NCI-H2227 treated with DMSO at 0.1 percent for 48 hours (cell line): ENCODE measurements at regions not wholly inside any gene's neighbourhood (a gene's known extent, or its start where the extent isn't known, plus 50 kb on each side); places are given as distances from the start of the nearest gene placed in this dataset.
"Not testable (repeated sequence)": the region's sequence is repeated elsewhere in the genome, so short reads cannot be mapped to it uniquely, and the experiment has no call there.

ENCODE experiments used
- DNase-seq: peaks from one replicate; lab custom pipeline; 2025; lab: John Stamatoyannopoulos, UW

DNA sequence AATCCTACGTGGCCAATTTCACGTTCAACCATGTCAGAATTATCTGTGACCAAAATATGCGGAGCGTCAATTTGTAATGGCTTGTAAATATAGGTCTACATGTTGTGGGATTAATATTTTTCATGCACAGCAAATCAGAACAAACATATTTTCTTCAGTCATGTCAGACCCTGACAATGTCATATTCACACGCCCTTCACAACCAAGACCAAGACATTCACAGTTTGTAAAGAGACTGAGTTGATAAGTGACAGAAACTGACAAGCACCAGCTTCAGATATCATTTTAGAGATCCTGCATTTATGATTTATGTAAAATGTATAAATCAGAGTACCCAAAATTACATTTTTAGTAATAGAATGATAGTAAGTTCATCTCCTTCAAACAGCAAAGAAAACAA lies 57.3 kb upstream of the NOVA1 start:
- DNase-seq: no peak

- DNase-seq: no peak
These were observed 65.7 kb upstream of the NOVA1 start for GRCh38 chr14:26663506-26663905.

- not testable (repeated sequence) for DNase-seq
These were observed 81.0 kb upstream of the NOVA1 start for GRCh38 chr14:26678732-26679420.

- no peak for DNase-seq
These were observed 87.6 kb upstream of the NOVA1 start for GRCh38 chr14:26685401-26685800.

- DNase-seq: no peak
These were observed 89.5 kb upstream of the NOVA1 start for GRCh38 chr14:26687301-26687837.

- DNase-seq: no peak
These were observed 96.7 kb upstream of the NOVA1 start for GRCh38 chr14:26694521-26694920.

DNA sequence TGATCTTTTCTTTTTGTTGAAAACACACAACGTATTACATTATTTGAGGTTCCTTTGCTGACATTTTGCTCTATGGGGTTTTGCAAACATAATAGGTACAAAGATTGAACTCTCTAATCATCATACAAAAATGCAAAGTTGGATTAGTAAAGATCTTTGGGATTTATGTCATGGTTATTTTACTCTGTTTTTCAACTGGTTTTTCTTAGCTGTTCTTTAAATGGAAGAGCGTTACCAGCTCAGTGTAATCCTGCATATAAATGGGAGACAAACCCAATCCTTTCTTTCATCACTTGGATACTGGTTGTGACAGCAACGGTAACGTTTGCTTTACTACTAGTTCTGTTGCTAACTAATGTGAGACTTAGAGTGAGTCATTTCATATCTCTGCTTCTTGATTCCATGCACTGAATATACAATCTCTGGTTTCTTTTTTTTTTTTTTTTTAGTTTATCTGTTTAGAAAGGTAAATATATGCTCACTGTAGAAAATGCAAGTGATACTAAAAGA lies 104.9 kb upstream of the NOVA1 start:
- DNase-seq: no peak

GRCh38 chr14:26703686-26704366 lies 106.0 kb upstream of the NOVA1 start:
- no peak for DNase-seq

GRCh38 chr14:26707234-26707633 lies 109.4 kb upstream of the NOVA1 start:
- no peak for DNase-seq

DNA sequence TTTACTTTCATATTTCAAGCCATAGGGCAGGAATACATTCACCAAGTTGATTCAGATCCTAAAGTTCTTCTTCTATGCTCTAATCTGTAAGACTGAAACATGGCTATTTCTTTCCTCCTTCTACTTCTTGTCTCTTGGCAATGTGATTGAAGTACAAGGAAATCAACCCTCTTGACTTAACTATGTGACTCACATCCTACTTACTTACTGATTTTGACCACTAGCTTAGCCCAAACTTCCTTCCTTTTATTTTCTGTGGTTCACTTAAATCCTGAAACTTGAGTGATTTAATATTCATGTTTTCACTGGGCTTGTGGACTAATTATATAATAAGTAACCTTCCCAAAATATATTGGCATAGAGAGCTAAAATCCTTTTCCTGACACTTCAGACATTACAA lies 111.2 kb upstream of the NOVA1 start:
- DNase-seq: no peak

DNA sequence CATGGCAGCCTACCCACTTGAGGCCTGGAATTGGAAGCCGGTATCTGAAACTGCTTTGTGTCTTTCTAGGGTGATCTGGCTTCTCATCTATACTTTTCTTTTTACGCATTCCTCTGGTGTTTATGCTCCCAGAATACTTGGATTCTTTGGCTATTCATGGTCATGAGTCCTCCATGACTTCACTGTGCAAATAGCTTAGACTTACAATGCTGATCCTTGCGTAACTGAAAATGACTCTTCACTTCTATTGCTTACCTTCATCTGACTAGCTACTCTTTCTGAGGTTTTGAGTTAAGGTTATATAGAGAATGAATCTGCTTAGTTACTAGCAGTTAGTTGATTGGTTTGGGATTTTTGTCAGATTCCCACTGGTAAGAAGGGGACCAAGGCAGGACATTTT lies 121.7 kb upstream of the NOVA1 start:
- no peak for DNase-seq

GRCh38 chr14:26722258-26722657 lies 124.4 kb upstream of the NOVA1 start:
- no peak for DNase-seq

- no peak for DNase-seq
These were observed 132.0 kb upstream of the NOVA1 start for GRCh38 chr14:26729851-26730250.

DNA sequence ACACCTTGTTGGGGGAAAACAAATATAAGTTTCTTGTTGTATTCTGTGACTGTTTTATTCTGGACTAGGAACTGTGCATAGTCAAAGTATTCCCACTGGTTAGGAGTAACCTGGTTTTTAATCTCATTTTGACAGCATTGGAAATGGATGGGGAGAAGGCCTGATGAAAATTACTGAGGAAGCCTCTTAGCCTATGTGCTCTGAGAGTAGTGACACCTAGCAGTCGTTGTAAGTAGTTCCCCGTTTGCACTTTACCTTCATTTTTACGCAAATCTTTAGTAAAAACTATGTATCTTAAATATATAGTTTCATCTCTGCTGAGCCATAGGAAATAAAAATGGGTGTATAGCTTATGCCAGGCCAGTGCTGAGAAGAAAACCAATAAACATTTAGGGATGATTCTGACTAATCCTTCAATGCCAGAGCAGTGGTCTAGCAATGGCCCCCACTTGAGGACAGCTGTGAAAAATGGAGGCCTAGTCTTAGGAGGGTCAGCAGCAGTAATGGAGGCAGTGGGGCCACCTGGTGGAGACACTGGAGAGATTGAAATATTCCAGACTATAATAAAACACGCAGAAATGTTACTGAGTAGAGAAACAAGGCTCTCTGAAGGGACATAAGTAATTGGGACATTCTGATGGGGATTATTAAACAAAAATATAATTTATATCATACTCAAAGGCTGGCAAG lies 133.2 kb upstream of the NOVA1 start:
- peak; percentile 10 for DNase-seq

DNA sequence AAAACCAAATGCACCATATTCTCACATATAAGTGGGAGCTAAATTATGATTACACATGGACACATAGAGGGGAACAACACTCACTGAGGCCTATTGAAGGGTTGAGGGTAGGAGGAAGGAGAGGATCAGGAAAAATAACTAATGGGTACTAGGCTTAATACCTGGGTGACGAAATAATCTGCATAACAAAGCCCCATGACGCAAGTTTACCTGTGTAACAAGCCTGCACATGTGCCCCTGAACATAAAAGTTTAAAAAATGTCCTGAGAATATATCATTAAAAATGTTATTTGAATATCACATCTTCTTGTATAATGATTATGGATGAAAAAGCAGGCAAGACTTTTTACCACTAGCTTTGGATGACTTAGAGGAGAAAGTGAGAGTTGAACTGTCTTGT lies 138.0 kb upstream of the NOVA1 start:
- no peak for DNase-seq

GRCh38 chr14:26738571-26738970 lies 140.7 kb upstream of the NOVA1 start:
- no peak for DNase-seq

DNA sequence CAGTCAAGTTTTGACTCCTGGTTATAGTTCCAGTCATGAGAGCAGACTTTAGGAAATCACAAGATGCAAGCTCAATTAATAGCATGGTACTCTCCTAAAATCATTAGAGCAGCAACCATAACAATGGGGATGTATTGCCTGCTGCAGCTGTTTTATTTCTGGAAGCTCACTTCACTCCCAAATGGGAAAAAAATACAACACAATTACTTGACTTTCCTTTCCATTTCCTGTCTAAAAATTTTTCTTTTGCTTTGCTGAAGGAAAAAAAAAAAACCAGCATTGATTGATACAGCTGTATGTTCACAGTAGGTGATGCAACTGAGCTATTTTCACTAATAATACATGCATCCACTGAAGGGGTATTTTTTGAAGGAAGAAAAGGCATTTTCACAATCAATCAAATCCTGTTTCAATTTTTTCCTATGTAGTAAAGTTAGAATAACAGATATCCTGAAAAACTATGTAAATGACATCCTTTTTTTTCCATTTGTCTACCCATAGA lies 143.9 kb upstream of the NOVA1 start:
- DNase-seq: no peak

GRCh38 chr14:26743284-26743683 lies 145.5 kb upstream of the NOVA1 start:
- DNase-seq: no peak

DNA sequence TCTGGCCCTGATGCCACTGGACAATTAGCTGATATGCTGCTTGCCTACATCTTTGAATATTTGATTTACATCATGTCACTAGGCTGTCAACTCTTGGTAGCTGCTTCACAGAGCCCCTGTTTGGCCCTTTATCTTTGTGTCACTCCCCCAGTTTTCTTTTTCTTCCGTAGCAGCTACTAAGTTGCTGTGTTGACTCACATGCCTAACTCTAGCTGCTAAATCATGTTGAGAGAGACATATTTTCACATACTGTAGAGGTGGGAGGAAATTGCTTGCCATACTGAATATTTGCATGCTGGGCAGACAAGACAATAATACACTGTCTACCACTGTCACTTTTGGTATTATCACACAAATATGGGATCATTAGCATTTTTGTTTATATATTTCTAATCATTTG lies 147.1 kb upstream of the NOVA1 start:
- no peak for DNase-seq

DNA sequence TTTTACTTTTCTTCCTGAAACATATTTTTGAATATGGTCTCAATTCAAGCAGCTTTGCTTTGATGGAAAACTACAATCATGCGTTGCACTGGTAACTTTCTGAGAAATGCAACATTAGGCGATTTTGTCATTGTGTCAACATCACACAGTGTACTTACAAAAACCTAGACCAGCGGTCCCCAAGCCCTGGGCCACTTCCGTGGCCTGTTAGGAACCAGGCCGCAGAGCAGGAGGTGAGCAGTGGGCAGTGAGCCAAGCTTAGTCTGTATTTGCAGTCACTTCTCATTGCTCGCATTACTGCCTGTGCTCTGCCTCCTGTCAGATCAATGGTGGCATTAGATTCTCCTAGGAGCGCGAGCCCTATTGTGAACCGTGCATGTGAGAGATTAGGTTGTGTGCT lies 163.7 kb upstream of the NOVA1 start:
- DNase-seq: no peak

- no peak for DNase-seq
These were observed 167.5 kb upstream of the NOVA1 start for GRCh38 chr14:26765301-26765700.

DNA sequence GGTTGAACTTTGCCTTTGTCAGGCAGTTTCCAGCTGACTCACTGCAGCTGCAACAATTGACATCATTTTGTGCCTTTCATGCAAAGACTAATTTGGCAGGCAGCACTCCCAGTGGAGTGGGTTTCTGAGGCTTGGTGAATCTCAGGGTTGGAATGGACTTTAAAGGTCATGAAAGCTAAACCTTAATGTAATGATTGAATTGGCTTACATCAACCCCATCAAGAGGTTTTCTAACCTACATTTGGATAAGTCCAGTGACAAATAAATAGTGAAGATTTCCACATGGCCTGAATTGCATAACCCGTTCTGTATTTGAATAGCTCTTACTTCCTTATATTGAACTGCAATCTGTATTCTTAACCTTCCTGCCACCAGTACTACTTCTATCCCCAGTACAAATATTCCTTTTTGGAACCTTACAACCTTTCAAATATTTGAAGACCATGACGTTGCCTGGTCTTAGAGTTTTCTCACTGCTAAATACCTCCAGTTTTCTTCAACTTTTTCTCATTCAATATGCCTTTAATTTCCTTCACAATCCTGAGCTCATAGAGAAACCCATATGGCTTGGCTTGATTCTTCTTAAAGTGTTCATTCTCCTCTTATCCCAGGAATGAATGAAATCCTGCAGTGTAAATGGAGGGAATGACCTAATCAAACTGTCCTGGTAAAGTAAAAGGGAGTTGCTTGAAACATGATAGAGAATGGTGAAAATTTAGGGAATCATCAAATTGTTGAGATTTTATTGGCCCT lies 168.1 kb upstream of the NOVA1 start:
- no peak for DNase-seq
